ENCODE measurements at regions not wholly inside any gene's neighbourhood (a gene's known extent, or its start where the extent isn't known, plus 50 kb on each side); places are given as distances from the start of the nearest gene placed in this dataset.
"Not testable (repeated sequence)": the region's sequence is repeated elsewhere in the genome, so short reads cannot be mapped to it uniquely, and the experiment has no call there.

- in situ Hi-C loops (cut with HindIII; ENCODE audit: low pct_unique_long_range_greater_than_20kb, low sequenced_read_pairs): no loop called here
- peak in 1 of 2 experiments; percentile 3 for DNase-seq (ENCODE audit: low read depth in 1 of 2, low spot score in 1 of 2)
Observed at GRCh38 chrX:131854581-131854980, 168.5 kb upstream of the STK26 start.

DNA sequence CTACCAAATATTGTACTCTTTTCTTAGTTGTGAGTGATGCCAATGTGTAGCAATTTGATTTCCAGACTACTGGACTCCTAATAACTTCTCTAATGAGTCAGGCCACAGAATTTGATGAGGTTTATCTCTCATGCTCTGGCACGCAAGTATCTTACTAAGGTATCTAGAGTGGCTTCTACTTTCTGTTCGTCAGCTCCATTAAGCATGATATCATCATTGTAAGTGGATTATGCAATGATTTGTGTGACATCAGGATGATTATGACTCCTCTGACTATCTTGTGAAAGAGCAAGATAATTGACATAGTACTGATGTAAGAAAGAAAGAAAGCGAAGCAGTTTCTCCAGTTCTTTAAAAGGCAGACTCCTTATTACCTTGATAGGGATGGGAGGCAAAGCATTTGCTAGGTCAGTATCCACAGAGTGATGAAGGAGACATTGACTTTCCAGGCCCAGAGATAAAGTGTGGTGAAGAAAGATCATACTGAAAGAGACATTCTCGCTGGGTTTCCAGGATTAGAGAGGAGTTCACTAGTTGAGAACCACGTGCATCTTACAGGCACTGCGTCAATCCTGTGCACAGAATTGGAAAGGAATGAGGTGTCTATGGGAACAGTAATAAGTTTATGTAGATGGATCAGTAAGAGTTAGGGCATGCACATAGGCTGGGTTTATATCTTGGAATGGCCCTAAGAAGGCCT, 161.9 kb upstream of the STK26 start:
- in situ Hi-C loops (cut with HindIII; ENCODE audit: low pct_unique_long_range_greater_than_20kb, low sequenced_read_pairs): no loop called here
- no peak for DNase-seq (ENCODE audit: low read depth in 1 of 2, low spot score in 1 of 2)

More at GRCh38 chrX:131854581-131854980, 168.5 kb upstream of the STK26 start:
- no peak for TF ChIP-seq JUND (IDR thresholded peaks at IDR 0.05; ENCODE audit: low read depth)

GRCh38 chrX:131862321-131862720, 160.8 kb upstream of the STK26 start:
- no peak for TF ChIP-seq JUND (IDR thresholded peaks at IDR 0.05; ENCODE audit: low read depth)
- in situ Hi-C loops (cut with HindIII; ENCODE audit: low pct_unique_long_range_greater_than_20kb, low sequenced_read_pairs): no loop called here
- DNase-seq (ENCODE audit: low read depth in 1 of 2, low spot score in 1 of 2): no peak

More for the DNA sequence above, 161.9 kb upstream of the STK26 start:
- no peak for TF ChIP-seq JUND (IDR thresholded peaks at IDR 0.05; ENCODE audit: low read depth)

GRCh38 chrX:131869182-131869581, 153.9 kb upstream of the STK26 start:
- no peak for TF ChIP-seq JUND (IDR thresholded peaks at IDR 0.05; ENCODE audit: low read depth)
- in situ Hi-C loops (cut with HindIII; ENCODE audit: low pct_unique_long_range_greater_than_20kb, low sequenced_read_pairs): no loop called here
- no peak for DNase-seq (ENCODE audit: low read depth in 1 of 2, low spot score in 1 of 2)

DNA sequence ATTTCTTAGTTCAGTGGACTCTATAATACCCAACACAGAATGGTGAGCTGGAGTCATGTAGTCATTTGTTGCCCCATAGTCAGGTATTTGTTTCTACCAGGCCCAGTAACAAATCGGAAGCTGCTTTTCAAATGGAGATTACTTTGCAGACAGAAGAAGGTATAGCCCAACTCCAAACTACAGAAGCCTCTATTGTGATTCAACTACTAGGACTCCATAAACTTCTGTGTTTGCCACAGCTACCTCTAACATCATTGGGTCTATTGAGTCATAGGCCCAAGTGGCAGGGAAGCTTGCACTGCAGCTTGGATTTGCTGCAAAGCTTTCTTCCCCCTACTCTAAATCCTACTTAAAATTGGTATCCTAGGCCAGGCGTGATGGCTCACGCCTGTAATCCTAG, 148.8 kb upstream of the STK26 start:
- in situ Hi-C loops (cut with HindIII; ENCODE audit: low pct_unique_long_range_greater_than_20kb, low sequenced_read_pairs): no loop called here
- no peak for TF ChIP-seq JUND (IDR thresholded peaks at IDR 0.05; ENCODE audit: low read depth)
- DNase-seq (ENCODE audit: low read depth in 1 of 2, low spot score in 1 of 2): no peak

- DNase-seq (ENCODE audit: low read depth in 1 of 2, low spot score in 1 of 2); in situ Hi-C loops (cut with HindIII; ENCODE audit: low pct_unique_long_range_greater_than_20kb, low sequenced_read_pairs): not testable (repeated sequence)
Observed at GRCh38 chrX:131875827-131876226, 147.3 kb upstream of the STK26 start.

DNA sequence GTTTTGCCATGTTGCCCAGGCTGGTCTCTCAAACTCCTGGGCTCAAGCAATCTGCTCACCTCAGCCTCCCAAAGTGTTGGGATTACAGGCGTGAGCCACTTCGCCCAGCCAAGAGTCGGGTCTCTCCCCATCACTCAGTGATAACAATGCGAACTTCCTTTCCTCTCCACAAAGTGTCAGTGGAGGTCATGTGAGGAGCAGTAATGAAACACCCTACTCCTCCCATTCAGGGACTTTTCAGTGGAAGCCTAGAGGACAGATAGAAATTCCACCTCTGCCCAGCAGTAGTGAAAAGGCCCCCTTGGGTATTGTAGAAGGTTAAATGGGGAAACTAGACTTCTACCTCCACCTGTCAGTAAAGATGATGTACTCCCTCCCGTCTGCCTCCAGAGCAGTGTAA, 141.9 kb upstream of the STK26 start:
- DNase-seq (ENCODE audit: low read depth in 1 of 2, low spot score in 1 of 2): no peak
- no peak for TF ChIP-seq JUND (IDR thresholded peaks at IDR 0.05; ENCODE audit: low read depth)
- in situ Hi-C loops (cut with HindIII; ENCODE audit: low pct_unique_long_range_greater_than_20kb, low sequenced_read_pairs): no loop called here

DNA sequence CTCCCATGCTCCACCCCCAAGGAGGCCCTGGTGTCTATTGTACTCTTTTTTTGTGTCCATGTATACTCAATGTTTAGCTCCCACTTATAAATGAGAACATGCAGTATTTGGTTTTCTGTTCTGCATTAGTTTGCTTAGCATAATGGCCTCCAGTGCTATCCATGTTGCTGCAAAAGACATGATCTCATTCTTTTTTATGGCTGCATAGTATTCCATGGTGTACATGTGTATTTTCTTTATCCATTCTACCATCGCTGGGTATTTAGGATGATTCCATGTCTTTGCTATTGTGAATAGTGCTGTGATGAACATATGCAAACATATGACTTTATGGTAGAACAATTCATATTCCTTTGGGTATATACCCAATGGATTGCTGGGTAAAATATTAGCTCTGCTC, 138.1 kb upstream of the STK26 start:
- DNase-seq (ENCODE audit: low read depth in 1 of 2, low spot score in 1 of 2); in situ Hi-C loops (cut with HindIII; ENCODE audit: low pct_unique_long_range_greater_than_20kb, low sequenced_read_pairs): not testable (repeated sequence)

- in situ Hi-C loops (cut with HindIII; ENCODE audit: low pct_unique_long_range_greater_than_20kb, low sequenced_read_pairs); DNase-seq (ENCODE audit: low read depth in 1 of 2, low spot score in 1 of 2): not testable (repeated sequence)
Observed at GRCh38 chrX:131893857-131894256, 129.2 kb upstream of the STK26 start.

DNA sequence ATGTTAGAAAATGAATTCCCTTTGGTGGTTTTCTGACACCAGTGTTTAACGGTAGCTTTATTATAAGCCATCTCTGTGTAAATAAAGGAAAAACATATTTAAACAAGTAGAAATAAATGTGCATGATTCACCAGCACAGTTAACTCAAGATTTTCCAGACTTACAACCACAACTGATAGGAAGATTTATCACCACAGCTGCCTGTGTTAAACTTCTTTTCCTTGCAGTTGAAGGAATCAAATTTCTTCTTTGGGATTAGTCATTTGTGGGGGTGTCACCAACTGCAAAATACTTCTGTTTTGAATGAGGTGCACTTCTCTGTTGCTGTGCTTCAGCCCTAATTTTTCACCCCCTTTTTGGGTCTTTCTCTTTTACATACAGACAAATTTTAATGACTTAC, 128.1 kb upstream of the STK26 start:
- DNase-seq (ENCODE audit: low read depth in 1 of 2, low spot score in 1 of 2): no peak
- no peak for TF ChIP-seq JUND (IDR thresholded peaks at IDR 0.05; ENCODE audit: low read depth)
- in situ Hi-C loops (cut with HindIII; ENCODE audit: low pct_unique_long_range_greater_than_20kb, low sequenced_read_pairs): no loop called here

DNA sequence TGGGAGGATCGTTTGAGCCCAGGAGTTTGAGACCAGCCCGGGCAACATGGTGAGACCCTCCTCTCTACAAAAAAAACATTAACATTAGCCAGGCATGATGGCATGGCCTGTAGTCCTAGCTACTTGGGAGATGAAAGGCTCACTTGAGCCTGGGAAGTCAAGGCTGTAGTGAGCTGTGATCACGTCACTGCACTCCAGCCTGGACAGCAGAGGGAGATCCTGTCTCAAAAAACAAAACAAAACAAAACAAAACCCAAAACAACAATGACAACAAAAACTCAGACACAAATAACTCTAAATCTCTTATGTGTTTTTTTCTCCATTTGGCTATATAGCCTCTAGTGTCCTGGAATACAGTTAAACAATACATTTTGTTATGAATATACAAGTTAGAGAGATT, 127.3 kb upstream of the STK26 start:
- in situ Hi-C loops (cut with HindIII; ENCODE audit: low pct_unique_long_range_greater_than_20kb, low sequenced_read_pairs): no loop called here
- DNase-seq (ENCODE audit: low read depth in 1 of 2, low spot score in 1 of 2): peak in 1 of 2 experiments; percentile 4
- no peak for TF ChIP-seq JUND (IDR thresholded peaks at IDR 0.05; ENCODE audit: low read depth)

- DNase-seq (ENCODE audit: low read depth in 1 of 2, low spot score in 1 of 2): no peak
- TF ChIP-seq JUND (IDR thresholded peaks at IDR 0.05; ENCODE audit: low read depth): no peak
- in situ Hi-C loops (cut with HindIII; ENCODE audit: low pct_unique_long_range_greater_than_20kb, low sequenced_read_pairs): no loop called here
Observed at GRCh38 chrX:131901546-131901945, 121.6 kb upstream of the STK26 start.

- DNase-seq (ENCODE audit: low read depth in 1 of 2, low spot score in 1 of 2): no peak
- TF ChIP-seq JUND (IDR thresholded peaks at IDR 0.05; ENCODE audit: low read depth): no peak
- in situ Hi-C loops (cut with HindIII; ENCODE audit: low pct_unique_long_range_greater_than_20kb, low sequenced_read_pairs): no loop called here
Observed at GRCh38 chrX:131907488-131908314, 115.4 kb upstream of the STK26 start.
